ENCODE measurements at regions not wholly inside any gene's neighbourhood (a gene's known extent, or its start where the extent isn't known, plus 50 kb on each side); places are given as distances from the start of the nearest gene placed in this dataset.
"Not testable (repeated sequence)": the region's sequence is repeated elsewhere in the genome, so short reads cannot be mapped to it uniquely, and the experiment has no call there.

GRCh38 chr9:135343837-135344522, 135.6 kb upstream of the PPP1R26 start:
- peak; percentile 0 for DNase-seq

GRCh38 chr9:135344523-135344901, 135.1 kb upstream of the PPP1R26 start:
- no peak for DNase-seq

GRCh38 chr9:135344915-135345500, 134.6 kb upstream of the PPP1R26 start:
- DNase-seq = no peak

GRCh38 chr9:135345775-135346433, 133.7 kb upstream of the PPP1R26 start:
- DNase-seq = no peak

- no peak for DNase-seq
Observed at GRCh38 chr9:135346438-135347050, 133.0 kb upstream of the PPP1R26 start.

GRCh38 chr9:135347461-135347860, 132.1 kb upstream of the PPP1R26 start:
- no peak for DNase-seq

- DNase-seq = no peak
Observed at GRCh38 chr9:135348076-135348787, 131.3 kb upstream of the PPP1R26 start.

GRCh38 chr9:135348788-135349150, 130.8 kb upstream of the PPP1R26 start:
- no peak for DNase-seq

- no peak for DNase-seq
Observed at GRCh38 chr9:135349212-135350002, 130.2 kb upstream of the PPP1R26 start.

- no peak for DNase-seq
Observed at GRCh38 chr9:135350003-135350315, 129.6 kb upstream of the PPP1R26 start.

GRCh38 chr9:135353935-135354334, 125.6 kb upstream of the PPP1R26 start:
- DNase-seq = no peak

GRCh38 chr9:135355521-135356011, 124.0 kb upstream of the PPP1R26 start:
- no peak for DNase-seq

- DNase-seq = no peak
Observed at GRCh38 chr9:135356021-135356420, 123.6 kb upstream of the PPP1R26 start.

GRCh38 chr9:135356796-135357195, 122.8 kb upstream of the PPP1R26 start:
- DNase-seq = no peak

- DNase-seq = no peak
Observed at GRCh38 chr9:135357863-135358551, 121.6 kb upstream of the PPP1R26 start.

GRCh38 chr9:135358552-135358940, 121.0 kb upstream of the PPP1R26 start:
- no peak for DNase-seq

GRCh38 chr9:135359764-135360163, 119.8 kb upstream of the PPP1R26 start:
- no peak for DNase-seq

- no peak for DNase-seq
Observed at GRCh38 chr9:135360617-135361016, 119.0 kb upstream of the PPP1R26 start.

- not testable (repeated sequence) for DNase-seq
Observed at GRCh38 chr9:135361668-135362067, 117.9 kb upstream of the PPP1R26 start.

GRCh38 chr9:135363596-135363995, 116.0 kb upstream of the PPP1R26 start:
- DNase-seq = no peak

- no peak for DNase-seq
Observed at GRCh38 chr9:135365013-135365768, 114.4 kb upstream of the PPP1R26 start.
